OCI-LY3 (cell line): ENCODE measurements at regions not wholly inside any gene's neighbourhood (a gene's known extent, or its start where the extent isn't known, plus 50 kb on each side); places are given as distances from the start of the nearest gene placed in this dataset.

ENCODE experiments used
- H2AFZ ChIP-seq: fragments of 200-600, 300-600 bp; shearing (Covaris generic); 2 replicates; pipeline ENCODE4 v1.6.0; 2014; ENCODE audit warnings: antibody characterized with exemption, low read depth, low read length
- H3K27ac ChIP-seq: fragments of 200-600, 300-600 bp; sonication (generic); 2 replicates; pipeline ENCODE4 v1.5.1; 2014; ENCODE audit warnings: mild to moderate bottlenecking, low read length, moderate library complexity, mixed read lengths
- H3K27me3 ChIP-seq: fragments of 200-600, 300-600 bp; sonication (generic); 2 replicates; pipeline ENCODE4 v1.6.1; 2014; ENCODE audit warnings: low read depth, low read length, mixed read lengths
- H3K36me3 ChIP-seq: fragments of 200-600, 300-600 bp; sonication (generic); replicated peaks from 2 replicates; pipeline ENCODE3; 2014; ENCODE audit warnings: low read depth, low read length, mixed read lengths
- H3K4me1 ChIP-seq: fragments of 300-600, 200-600 bp; sonication (generic); 2 replicates; pipeline ENCODE4 v1.6.1; 2014; ENCODE audit warnings: low read length, mixed read lengths
- H3K4me2 ChIP-seq: fragments of 200-600, 300-600 bp; sonication (generic); 2 replicates; pipeline ENCODE4 v1.6.1; 2014; ENCODE audit warnings: low read length, mixed read lengths
- H3K4me3 ChIP-seq: fragments of 300-600, 200-600 bp; sonication (generic); 2 replicates; pipeline ENCODE4 v1.5.1; 2014; ENCODE audit warnings: antibody characterized with exemption, mild to moderate bottlenecking, low read length, moderate library complexity
- H3K79me2 ChIP-seq: fragments of 300-600, 200-600 bp; shearing (Covaris generic); 2 replicates; pipeline ENCODE4 v1.6.1; 2014; ENCODE audit warnings: mild to moderate bottlenecking, low read length, mixed read lengths
- H3K9ac ChIP-seq: fragments of 300-600, 200-600 bp; shearing (Covaris generic); 2 replicates; pipeline ENCODE4 v1.6.0; 2014; ENCODE audit warnings: mild to moderate bottlenecking, low read length, moderate library complexity
- H3K9me3 ChIP-seq: fragments of 200-600, 300-600 bp; shearing (Covaris generic); 2 replicates; pipeline ENCODE4 v1.6.1; 2014; ENCODE audit warnings: low read length, mixed read lengths; ENCODE audit not compliant: insufficient read depth
- H4K20me1 ChIP-seq: fragments of 200-600, 300-600 bp; sonication (generic); 2 replicates; pipeline ENCODE4 v1.6.1; 2016; ENCODE audit warnings: low read length, mixed read lengths; ENCODE audit not compliant: insufficient read depth
- CTCF ChIP-seq: fragments of 200-600, 300-600 bp; sonication (generic); IDR thresholded peaks from 2 replicates; pipeline ENCODE4 v1.5.1; 2014; ENCODE audit warnings: antibody characterized with exemption, low read length, low read depth
- EZH2phosphoT487 ChIP-seq: fragments of 200-600 bp; shearing (Covaris generic); IDR thresholded peaks from 2 replicates; pipeline ENCODE4 v1.6.1; 2018; ENCODE audit warnings: antibody characterized with exemption, mixed run types, low read depth

- Histone ChIP-seq H2AFZ (no peak overlapping the region), H3K36me3 (no peaks in the 10 kb centered on the region), H3K9me3 (no peaks in the 10 kb centered on the region), H3K27ac (no peak overlapping the region), H3K79me2 (no peaks in the 10 kb centered on the region), H3K9ac (no peak overlapping the region), H4K20me1 (no peaks in the 10 kb centered on the region), H3K4me1 (no peaks in the 10 kb centered on the region), H3K4me3 (no peak overlapping the region), H3K27me3 (no peaks in the 10 kb centered on the region), H3K4me2 (no peak overlapping the region)
- no peak for TF ChIP-seq EZH2phosphoT487
- TF ChIP-seq CTCF = no peak
These were observed 115.1 kb upstream of the DKK2 start for GRCh38 chr4:107151173-107151572.

- H3K4me2 ChIP-seq = no peak overlapping the region
- no peaks in the 10 kb centered on the region for H3K4me1 ChIP-seq
- no peak overlapping the region for H3K27ac ChIP-seq
- no peak overlapping the region for H2AFZ ChIP-seq
- no peak for TF ChIP-seq CTCF
- TF ChIP-seq EZH2phosphoT487 = no peak
- H3K27me3 ChIP-seq = no peaks in the 10 kb centered on the region
- H4K20me1 ChIP-seq = no peaks in the 10 kb centered on the region
- no peaks in the 10 kb centered on the region for H3K79me2 ChIP-seq
- H3K4me3 ChIP-seq = no peak overlapping the region
- no peak overlapping the region for H3K9ac ChIP-seq
- no peaks in the 10 kb centered on the region for H3K9me3 ChIP-seq
- no peaks in the 10 kb centered on the region for H3K36me3 ChIP-seq
These were observed 112.8 kb upstream of the DKK2 start for GRCh38 chr4:107148904-107149303.

GRCh38 chr4:107147873-107148272 lies 111.8 kb upstream of the DKK2 start:
- no peaks in the 10 kb centered on the region for H4K20me1 ChIP-seq
- H2AFZ ChIP-seq = no peak overlapping the region
- H3K27ac ChIP-seq = no peak overlapping the region
- H3K4me1 ChIP-seq = no peaks in the 10 kb centered on the region
- no peaks in the 10 kb centered on the region for H3K9me3 ChIP-seq
- H3K79me2 ChIP-seq = no peaks in the 10 kb centered on the region
- TF ChIP-seq CTCF (no peak), EZH2phosphoT487 (no peak)
- no peak overlapping the region for H3K4me2 ChIP-seq
- H3K27me3 ChIP-seq = no peaks in the 10 kb centered on the region
- H3K4me3 ChIP-seq = no peak overlapping the region
- H3K9ac ChIP-seq = no peak overlapping the region
- no peaks in the 10 kb centered on the region for H3K36me3 ChIP-seq

- Histone ChIP-seq H3K4me1 (no peaks in the 10 kb centered on the region), H3K27ac (no peak overlapping the region), H3K27me3 (no peaks in the 10 kb centered on the region), H3K9me3 (no peaks in the 10 kb centered on the region), H3K36me3 (no peaks in the 10 kb centered on the region), H2AFZ (no peak overlapping the region), H3K4me2 (no peak overlapping the region), H3K79me2 (no peaks in the 10 kb centered on the region), H3K4me3 (no peak overlapping the region), H3K9ac (no peak overlapping the region), H4K20me1 (no peaks in the 10 kb centered on the region)
- TF ChIP-seq CTCF (no peak), EZH2phosphoT487 (no peak)
These were observed 102.3 kb upstream of the DKK2 start for GRCh38 chr4:107138433-107138832.
